ENCODE measurements at regions not wholly inside any gene's neighbourhood (a gene's known extent, or its start where the extent isn't known, plus 50 kb on each side); places are given as distances from the start of the nearest gene placed in this dataset.
"Not testable (repeated sequence)": the region's sequence is repeated elsewhere in the genome, so short reads cannot be mapped to it uniquely, and the experiment has no call there.

DNA sequence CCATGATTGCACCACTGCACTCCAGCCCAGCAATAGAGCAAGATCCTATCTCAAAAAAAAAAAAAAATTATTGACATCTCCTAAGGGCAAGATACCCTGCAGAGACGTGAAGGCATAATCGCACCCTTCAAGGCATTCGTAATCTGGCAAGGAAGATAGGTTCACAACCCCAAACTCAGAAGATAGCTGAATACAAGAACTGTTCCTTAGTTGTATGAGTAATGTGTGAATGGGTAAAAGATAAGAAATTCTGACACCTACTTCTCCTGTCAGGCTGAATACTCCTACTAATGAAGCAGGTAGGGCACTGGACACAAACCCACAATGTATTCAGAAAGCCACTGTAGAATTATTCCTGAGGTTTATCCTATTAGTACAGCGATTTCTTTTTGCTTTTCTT is 882.4 kb upstream of the AUTS2 start:
- intact Hi-C loops (cut with DNase I): no loop called here
- DNase-seq: no peak

DNA sequence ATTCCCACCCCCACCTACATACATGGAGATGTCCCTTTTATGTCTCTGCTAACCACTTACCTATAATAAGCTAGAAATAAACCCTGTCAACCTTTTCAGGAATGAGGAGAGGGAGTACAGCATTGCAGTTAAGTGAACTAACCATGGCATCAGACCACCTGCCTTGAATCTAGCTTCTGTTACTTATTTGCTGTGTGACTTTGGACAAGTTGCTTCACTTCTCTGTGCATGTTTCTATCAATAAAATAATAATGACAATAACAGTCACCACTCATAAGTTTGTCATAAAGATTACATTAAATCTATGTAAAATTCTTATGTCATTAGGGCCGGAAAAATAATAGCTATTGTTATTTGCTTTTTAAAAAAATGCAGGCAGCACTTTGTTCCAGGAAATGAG is 881.1 kb upstream of the AUTS2 start:
- intact Hi-C loops (cut with DNase I): no loop called here
- DNase-seq: no peak

- no peak for DNase-seq
- intact Hi-C loops (cut with DNase I): no loop called here
Measured at GRCh38 chr7:68718097-68718551, 880.2 kb upstream of the AUTS2 start.

- intact Hi-C loops (cut with DNase I): no loop called here
- no peak for DNase-seq
Measured at GRCh38 chr7:68720697-68721096, 877.6 kb upstream of the AUTS2 start.

- no peak for DNase-seq
- intact Hi-C loops (cut with DNase I): no loop called here
Measured at GRCh38 chr7:68722044-68722443, 876.2 kb upstream of the AUTS2 start.

DNA sequence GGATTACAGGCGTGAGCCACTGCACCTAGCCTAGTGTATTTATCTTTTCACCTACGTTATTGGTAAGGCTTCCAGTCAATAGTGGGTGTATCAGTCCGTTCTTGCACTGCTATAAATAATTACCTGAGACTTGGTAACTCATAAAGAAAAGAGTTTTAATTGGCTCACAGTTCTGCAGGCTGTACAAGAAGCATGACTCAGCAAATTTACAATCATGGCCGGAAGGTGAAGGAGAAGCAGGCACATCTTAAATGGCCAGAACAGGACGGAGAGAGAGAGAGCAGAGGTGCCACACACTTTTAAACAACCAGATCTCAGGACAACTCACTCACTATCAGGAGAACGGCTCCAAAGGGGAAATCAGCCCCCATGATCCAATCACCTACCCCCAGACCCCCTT is 873.3 kb upstream of the AUTS2 start:
- no peak for DNase-seq
- intact Hi-C loops (cut with DNase I): no loop called here

DNA sequence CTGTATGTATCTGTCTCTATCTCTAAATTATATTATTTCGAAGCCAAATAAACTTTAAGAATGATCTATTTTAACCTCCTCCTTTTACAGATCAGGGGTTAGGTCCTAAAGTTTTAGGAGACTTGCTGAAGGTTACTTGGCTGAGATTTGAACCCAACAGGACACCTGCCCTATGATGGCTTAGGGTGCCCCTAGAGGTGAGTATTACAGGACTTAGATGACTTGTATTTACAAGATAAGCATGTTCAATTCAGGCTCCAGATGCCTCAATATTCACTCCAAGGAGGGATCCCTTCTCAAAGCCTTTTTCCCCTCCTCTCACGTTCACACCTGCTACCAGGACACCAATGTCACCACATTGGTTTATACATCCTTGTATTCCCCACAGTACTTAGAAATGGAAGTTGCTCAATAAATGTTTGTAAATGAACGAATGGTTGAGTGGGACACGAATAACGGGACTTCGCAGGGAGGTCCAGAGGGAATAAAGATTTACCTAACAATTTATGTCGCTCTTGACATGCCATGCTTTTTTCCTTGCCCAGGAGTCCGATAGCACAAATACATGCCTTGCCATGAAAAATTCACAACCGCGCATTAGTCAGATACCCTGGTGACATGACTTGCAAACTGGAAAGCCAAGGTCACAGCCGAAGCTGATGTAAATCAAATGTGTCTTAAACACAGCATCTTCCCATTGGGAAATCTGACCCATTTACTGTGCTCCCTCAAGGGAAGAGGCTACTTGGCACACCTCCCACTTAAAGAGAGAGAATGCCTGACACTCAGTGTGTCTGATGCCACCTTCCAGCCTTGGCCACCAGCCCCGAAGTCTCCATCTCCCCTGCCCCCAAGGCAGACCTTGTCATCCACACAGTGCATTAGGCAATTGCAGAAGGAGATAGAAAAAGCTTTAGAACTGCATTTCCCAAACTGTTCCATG is 872.2 kb upstream of the AUTS2 start:
- intact Hi-C loops (cut with DNase I): no loop called here
- no peak for DNase-seq

GRCh38 chr7:68728720-68729119 is 869.6 kb upstream of the AUTS2 start:
- DNase-seq; intact Hi-C loops (cut with DNase I): not testable (repeated sequence)

DNA sequence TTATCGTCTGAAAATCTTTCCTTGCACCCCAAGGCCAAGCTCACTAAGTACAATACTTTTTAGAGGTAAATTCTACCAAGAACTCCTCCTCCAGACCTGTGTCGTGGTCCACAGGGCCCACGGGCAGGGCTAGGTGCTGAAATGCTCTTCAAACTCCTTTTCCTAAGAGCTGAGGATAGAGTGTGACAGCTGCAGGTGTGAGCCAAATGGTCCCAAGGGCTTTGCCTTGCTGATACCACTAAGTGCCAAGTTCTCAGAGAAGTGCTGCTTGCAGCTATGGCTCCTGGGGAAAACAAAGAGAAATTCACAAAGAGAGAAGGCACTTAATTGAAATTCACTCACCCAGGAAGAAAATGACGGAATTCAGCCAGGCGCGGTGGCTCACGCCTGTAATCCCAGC is 868.9 kb upstream of the AUTS2 start:
- intact Hi-C loops (cut with DNase I): no loop called here
- DNase-seq: no peak

DNA sequence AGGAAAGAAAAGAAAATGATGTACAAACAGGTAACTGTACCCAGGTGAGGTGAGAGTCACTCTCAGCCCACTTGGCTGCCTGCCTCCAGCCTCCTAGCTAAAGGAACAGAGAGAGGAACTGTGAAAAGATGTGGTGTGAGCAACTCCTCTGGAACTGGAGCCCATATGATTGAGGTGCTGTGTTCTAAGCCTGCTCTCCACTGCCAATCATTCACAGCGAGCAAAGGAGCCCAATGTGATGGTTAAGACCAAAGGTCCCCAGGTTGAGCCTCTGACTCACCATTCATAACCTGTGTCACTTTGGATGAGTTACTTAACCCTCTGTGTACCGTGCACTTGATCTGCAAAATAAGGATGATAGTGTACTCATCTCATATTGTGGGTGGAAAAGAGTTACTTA is 868.1 kb upstream of the AUTS2 start:
- intact Hi-C loops (cut with DNase I): no loop called here
- DNase-seq: no peak

DNA sequence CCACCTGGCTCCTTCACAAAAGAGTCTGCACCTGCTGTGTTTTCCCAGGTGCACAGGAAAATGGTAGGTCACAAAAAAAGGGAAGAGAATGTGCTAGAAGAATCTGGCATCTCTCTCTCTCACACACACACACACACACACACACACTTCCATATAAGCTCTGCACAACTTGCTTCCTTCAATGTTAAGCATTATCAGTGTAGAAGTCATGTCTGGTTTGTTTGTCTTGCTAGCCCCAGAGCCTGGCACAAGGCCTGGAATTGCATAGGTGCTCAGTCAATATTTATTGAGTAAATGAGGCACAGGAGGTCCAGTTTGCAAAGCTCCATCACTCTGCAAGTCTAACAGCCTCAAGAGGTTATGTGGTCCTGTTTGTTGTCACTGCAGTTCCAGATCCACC is 867.3 kb upstream of the AUTS2 start:
- intact Hi-C loops (cut with DNase I): no loop called here
- DNase-seq: no peak

- no peak for DNase-seq
- intact Hi-C loops (cut with DNase I): no loop called here
Measured at GRCh38 chr7:68733219-68734153, 864.8 kb upstream of the AUTS2 start.

- DNase-seq: no peak
- intact Hi-C loops (cut with DNase I): no loop called here
Measured at GRCh38 chr7:68734431-68734830, 863.8 kb upstream of the AUTS2 start.

- intact Hi-C loops (cut with DNase I): no loop called here
- DNase-seq: no peak
Measured at GRCh38 chr7:68739306-68739705, 859.0 kb upstream of the AUTS2 start.

DNA sequence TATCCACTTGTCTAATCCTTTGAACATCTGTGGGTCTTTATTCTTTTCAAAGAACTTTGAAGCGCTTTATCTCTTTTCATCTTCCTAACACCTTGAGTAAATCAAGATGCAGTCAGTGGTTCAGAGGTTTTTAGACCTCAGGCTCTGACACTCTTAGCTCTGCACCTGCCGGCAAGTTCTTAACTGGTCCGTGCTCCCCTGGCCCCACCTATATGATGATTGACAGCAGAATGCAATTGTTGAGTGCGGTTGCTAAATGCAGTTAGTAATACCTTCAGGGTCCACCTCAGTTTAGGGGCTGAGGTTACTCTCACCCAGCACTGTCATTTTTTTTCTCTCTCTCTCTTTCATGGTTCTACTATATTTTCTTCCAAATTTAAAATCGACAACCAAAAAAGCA is 854.2 kb upstream of the AUTS2 start:
- no peak for DNase-seq
- intact Hi-C loops (cut with DNase I): no loop called here

DNA sequence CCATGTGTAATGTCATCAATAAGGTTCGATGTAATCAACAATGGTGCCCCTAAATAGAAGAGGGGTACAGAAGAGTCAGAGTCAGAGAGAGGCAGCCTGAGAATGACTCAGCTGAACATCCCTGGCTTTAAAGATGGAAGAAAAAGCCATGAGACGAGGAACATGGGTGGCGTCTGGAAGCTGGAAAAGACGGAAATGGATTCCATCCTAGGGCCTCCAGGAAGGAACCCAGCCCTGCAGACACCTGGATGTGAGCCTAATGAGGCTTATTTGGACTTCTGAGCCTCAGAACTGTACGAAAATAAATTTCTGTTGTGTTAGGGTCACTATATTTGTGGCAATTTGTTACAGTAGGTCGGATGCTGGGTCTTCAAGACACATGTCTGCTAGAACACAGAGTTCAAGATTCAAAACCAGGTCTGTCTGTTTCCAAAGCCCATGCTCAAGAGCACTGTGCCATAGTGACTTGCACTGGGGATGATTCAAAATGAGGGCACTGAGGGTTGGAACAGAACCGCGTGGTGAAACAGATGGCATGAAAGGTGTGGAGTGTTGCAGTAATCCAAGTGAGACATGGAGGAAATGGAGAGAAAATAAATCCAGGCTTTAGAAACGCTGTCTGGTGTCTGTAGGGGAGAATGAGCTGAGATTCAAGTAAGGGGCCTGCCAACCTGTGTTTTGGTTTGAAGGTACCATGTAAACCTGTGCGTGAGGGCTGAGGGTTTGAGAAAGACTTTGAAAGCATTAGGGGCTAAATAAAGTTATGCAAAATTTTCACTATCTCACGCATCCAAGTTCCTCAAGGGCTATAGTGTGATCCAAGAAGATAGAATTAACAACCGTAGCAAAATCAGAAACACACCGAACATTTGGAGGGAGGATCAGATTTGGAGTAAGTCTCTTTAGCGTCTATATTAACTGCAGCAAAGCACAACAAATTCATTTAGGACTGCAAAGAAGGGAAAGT is 849.1 kb upstream of the AUTS2 start:
- intact Hi-C loops (cut with DNase I): no loop called here
- no peak for DNase-seq

- no peak for DNase-seq
- intact Hi-C loops (cut with DNase I): no loop called here
Measured at GRCh38 chr7:68752485-68753178, 845.6 kb upstream of the AUTS2 start.

GRCh38 chr7:68754414-68754813 is 843.9 kb upstream of the AUTS2 start:
- no peak for DNase-seq
- intact Hi-C loops (cut with DNase I): no loop called here

Measured in head of caudate nucleus (tissue), 42 donors.